ENCODE measurements at regions not wholly inside any gene's neighbourhood (a gene's known extent, or its start where the extent isn't known, plus 50 kb on each side); places are given as distances from the start of the nearest gene placed in this dataset.
A peak's percentile ranks its signal among the peaks of the same experiment; 100 is the strongest.

DNA sequence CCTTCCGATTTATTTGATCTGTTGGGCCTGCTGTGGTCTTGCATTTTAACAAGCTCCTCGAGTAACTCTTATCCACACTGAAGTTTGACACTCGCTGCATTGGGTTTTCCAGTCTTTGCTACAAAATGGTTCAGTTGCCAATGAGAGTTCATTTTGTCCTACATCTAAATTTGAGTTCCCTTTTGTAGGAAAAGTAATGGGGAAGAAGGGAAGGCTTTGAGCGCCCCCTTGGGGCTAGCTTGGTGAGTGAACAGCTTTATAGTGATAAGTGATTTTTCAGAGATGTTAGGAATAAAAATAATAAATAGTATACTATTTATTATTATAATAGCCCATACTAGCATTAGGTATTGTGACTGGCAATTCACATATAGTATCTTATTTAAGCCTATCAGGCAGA lies 89.9 kb upstream of the GNAQ start:
- Mint-ChIP-seq H3K4me1 (peaks cover 2% of the 10 kb centered on the region), H3K27me3 (ENCODE audit: low read depth) (peaks cover 20% of the 10 kb centered on the region), H3K36me3 (no peaks in the 10 kb centered on the region), H3K4me3 (no peak overlapping the region), H3K9me3 (peaks cover 7% of the 10 kb centered on the region), H3K27ac (no peak overlapping the region)
- DNase-seq (ENCODE audit: low spot score in 2 of 2, unreplicated experiment in 2 of 2) = peak; percentile 51 to 82
- TF ChIP-seq, protein P1, sequence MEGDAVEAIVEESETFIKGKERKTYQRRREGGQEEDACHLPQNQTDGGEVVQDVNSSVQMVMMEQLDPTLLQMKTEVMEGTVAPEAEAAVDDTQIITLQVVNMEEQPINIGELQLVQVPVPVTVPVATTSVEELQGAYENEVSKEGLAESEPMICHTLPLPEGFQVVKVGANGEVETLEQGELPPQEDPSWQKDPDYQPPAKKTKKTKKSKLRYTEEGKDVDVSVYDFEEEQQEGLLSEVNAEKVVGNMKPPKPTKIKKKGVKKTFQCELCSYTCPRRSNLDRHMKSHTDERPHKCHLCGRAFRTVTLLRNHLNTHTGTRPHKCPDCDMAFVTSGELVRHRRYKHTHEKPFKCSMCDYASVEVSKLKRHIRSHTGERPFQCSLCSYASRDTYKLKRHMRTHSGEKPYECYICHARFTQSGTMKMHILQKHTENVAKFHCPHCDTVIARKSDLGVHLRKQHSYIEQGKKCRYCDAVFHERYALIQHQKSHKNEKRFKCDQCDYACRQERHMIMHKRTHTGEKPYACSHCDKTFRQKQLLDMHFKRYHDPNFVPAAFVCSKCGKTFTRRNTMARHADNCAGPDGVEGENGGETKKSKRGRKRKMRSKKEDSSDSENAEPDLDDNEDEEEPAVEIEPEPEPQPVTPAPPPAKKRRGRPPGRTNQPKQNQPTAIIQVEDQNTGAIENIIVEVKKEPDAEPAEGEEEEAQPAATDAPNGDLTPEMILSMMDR (IDR thresholded peaks at IDR 0.05; ENCODE audit: unreplicated experiment) = peak; percentile 49

DNA sequence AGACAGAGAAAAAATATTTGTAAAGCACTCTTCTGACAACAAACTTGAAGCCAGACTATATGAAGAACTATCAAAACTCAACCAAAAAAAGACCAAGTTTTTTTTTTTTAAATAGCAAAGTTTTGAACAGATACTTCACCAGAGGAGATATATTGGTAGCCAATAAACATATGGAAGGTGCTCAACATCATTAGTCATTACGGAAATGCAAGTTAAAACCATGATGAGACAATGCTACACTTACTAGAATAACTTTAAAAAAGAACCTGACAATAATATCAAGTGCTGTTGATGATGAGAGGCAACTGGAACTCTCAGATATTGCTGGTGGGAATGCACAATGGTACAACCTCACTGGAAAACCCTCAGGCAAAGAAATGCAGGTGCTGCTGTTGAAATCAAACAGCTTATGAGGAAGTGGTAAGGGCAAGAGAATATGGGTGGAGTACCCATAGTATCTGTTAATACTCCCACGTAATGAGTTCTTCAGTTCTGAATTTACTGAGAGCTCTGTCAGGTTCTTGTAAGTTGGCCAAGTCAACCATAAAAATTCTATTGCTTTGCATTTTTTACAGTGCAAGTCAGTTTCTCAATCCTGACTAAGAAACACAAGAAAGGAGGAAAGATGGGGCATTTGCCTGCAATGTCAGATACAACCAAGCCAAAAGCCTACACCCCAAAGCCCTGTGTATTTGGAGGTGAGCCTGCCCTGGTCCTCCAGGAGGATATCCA lies 87.3 kb upstream of the GNAQ start:
- H3K27me3 Mint-ChIP-seq (ENCODE audit: low read depth) = no peaks in the 10 kb centered on the region

DNA sequence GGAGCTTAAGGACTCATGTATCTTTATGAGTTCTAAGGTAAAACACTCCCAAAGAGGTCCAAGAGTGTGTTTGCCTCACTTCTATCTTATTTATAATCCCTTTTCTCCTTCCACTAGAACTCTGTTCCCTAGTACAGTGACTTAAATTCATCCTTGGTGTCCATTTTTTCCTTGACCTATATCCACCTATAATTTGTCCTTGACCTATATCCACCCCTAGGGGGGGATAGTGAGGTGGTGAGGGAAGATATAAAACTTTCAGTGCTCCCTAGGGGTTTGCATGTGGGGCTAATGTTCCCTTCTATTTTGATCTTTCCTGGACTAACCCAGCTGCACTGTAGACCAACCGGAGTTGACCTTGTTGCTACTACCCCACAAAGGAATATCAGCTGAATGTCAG lies 83.5 kb upstream of the GNAQ start:
- Mint-ChIP-seq H3K36me3 (no peaks in the 10 kb centered on the region), H3K4me3 (no peak overlapping the region), H3K27me3 (ENCODE audit: low read depth) (no peaks in the 10 kb centered on the region), H3K9me3 (peaks cover 6% of the 10 kb centered on the region), H3K4me1 (peaks cover 6% of the 10 kb centered on the region), H3K27ac (no peak overlapping the region)
- TF ChIP-seq, protein P1 (IDR thresholded peaks at IDR 0.05; ENCODE audit: unreplicated experiment) = peak; percentile 28
- DNase-seq (ENCODE audit: low spot score in 2 of 2, unreplicated experiment in 2 of 2) = no peak

More for the DNA sequence above, 87.3 kb upstream of the GNAQ start:
- Mint-ChIP-seq H3K4me1 (peaks cover 6% of the 10 kb centered on the region), H3K4me3 (no peak overlapping the region), H3K27ac (no peak overlapping the region), H3K36me3 (no peaks in the 10 kb centered on the region), H3K9me3 (peaks cover 7% of the 10 kb centered on the region)
- TF ChIP-seq, protein P1 (IDR thresholded peaks at IDR 0.05; ENCODE audit: unreplicated experiment) = no peak
- DNase-seq (ENCODE audit: low spot score in 2 of 2, unreplicated experiment in 2 of 2) = no peak

DNA sequence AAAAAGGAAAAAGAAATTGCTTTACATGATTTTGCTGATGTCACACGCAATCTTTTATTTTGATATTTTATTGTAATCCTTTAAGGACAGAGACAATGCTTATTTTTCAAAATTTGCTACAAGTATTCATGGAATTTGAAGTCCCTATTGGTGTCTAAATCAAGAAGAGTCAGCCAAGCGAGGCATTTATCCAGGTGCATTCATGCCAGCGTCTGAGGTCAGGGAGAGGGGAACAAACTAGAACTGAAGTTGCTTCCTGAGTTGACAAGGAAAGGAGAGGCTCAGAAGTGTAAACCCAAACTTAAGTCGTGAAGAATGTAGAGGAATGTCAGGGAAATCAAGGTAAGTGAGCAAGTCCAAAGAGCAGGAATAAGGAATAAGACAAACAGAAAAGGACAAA lies 83.0 kb upstream of the GNAQ start:
- peaks cover 6% of the 10 kb centered on the region for H3K9me3 Mint-ChIP-seq
- TF ChIP-seq, protein P1 (IDR thresholded peaks at IDR 0.05; ENCODE audit: unreplicated experiment) = no peak
- no peak overlapping the region for H3K27ac Mint-ChIP-seq
- H3K36me3 Mint-ChIP-seq = no peaks in the 10 kb centered on the region
- H3K4me1 Mint-ChIP-seq = peaks cover 6% of the 10 kb centered on the region
- no peak for DNase-seq (ENCODE audit: low spot score in 2 of 2, unreplicated experiment in 2 of 2)
- no peaks in the 10 kb centered on the region for H3K27me3 Mint-ChIP-seq (ENCODE audit: low read depth)
- no peak overlapping the region for H3K4me3 Mint-ChIP-seq

DNA sequence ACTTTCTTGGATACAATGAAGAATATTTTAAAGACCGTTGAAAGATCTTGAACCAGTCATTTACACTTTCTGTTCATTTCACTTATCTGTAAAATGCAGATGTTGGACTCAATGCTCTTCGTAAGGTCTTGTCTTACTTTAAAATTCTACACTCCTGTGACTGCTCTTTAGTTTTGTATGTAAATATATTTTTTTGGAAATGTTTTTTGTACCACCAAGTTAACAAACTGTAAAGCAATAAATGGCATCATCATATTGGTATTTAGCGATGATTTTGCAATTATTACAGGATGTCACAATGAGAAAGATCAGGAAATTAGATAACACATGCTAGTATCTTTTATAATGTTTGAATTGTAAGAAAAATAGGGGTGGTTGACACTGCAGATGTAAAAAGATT lies 80.8 kb upstream of the GNAQ start:
- Mint-ChIP-seq H3K9me3 (peaks cover 6% of the 10 kb centered on the region), H3K36me3 (no peaks in the 10 kb centered on the region), H3K27me3 (ENCODE audit: low read depth) (peaks cover 6% of the 10 kb centered on the region), H3K27ac (no peak overlapping the region), H3K4me1 (peaks cover 3% of the 10 kb centered on the region), H3K4me3 (no peak overlapping the region)
- no peak for DNase-seq (ENCODE audit: low spot score in 2 of 2, unreplicated experiment in 2 of 2)
- TF ChIP-seq, protein P1 (IDR thresholded peaks at IDR 0.05; ENCODE audit: unreplicated experiment) = no peak

Data from mesothelial cell of epicardium (in vitro differentiated cells).